ENCODE measurements at regions not wholly inside any gene's neighbourhood (a gene's known extent, or its start where the extent isn't known, plus 50 kb on each side); places are given as distances from the start of the nearest gene placed in this dataset.
"Not testable (repeated sequence)": the region's sequence is repeated elsewhere in the genome, so short reads cannot be mapped to it uniquely, and the experiment has no call there.

DNA sequence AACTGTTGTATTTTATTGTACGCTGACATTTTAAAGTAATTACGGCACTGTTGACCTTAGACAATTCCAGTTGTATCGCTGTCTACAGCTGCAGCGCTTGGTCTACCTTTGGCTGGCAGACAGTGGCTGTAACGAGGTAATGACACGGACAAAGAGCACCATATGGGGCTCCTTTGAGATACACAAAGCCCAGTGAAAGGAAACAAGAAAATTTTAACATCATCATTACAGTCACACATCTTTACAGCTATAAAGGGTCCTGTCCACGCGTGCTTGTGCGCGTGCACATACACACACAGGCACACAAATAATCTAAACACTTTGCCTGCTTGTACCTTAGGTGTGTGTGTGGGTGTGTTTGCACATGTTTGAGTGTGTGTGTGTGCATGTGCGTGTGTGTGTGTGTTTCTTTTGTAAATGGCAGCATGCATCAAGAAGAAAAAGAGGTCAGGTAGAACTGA lies 946.0 kb downstream of the NR2F1-AS1 start:
- no peak overlapping the region for H3K4me3 ChIP-seq (ENCODE audit: low read depth, low read length)
- TF ChIP-seq, protein P1, sequence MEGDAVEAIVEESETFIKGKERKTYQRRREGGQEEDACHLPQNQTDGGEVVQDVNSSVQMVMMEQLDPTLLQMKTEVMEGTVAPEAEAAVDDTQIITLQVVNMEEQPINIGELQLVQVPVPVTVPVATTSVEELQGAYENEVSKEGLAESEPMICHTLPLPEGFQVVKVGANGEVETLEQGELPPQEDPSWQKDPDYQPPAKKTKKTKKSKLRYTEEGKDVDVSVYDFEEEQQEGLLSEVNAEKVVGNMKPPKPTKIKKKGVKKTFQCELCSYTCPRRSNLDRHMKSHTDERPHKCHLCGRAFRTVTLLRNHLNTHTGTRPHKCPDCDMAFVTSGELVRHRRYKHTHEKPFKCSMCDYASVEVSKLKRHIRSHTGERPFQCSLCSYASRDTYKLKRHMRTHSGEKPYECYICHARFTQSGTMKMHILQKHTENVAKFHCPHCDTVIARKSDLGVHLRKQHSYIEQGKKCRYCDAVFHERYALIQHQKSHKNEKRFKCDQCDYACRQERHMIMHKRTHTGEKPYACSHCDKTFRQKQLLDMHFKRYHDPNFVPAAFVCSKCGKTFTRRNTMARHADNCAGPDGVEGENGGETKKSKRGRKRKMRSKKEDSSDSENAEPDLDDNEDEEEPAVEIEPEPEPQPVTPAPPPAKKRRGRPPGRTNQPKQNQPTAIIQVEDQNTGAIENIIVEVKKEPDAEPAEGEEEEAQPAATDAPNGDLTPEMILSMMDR (IDR thresholded peaks at IDR 0.05; ENCODE audit: insufficient read depth, low read depth, low read length), result no peak
- DNase-seq (ENCODE audit: low read depth), result no peak

DNA sequence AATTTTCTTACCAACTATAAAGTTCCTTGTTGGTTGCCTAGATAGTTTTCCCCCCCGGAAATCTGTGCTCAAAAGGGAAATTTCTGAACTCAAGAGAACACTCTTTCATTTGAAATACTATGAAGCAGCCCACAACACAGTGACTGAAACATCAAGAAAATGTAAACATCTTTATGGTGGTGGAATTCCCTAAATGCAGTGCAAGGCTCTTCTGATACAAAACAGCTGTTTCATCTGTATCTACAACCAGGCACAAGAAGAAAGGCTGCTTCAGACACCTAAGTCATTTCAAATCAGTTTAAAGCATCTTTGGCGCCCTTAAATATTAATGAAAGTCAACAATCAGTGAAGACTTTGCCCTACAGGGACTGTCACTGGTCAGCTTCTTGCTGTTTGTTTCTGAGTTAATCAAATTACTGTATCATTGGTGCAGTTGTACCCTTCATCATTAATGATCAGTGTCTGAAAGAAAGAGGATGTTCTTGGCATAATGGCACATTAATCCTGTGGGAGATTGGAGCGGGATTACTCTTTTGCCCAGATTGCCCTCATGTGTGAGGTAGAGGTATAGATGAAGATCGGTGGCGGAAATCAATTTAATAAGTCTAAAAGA lies 947.0 kb downstream of the NR2F1-AS1 start:
- no peak overlapping the region for H3K4me3 ChIP-seq (ENCODE audit: low read depth, low read length)
- TF ChIP-seq, protein P1 (IDR thresholded peaks at IDR 0.05; ENCODE audit: insufficient read depth, low read depth, low read length), result no peak
- peak; percentile 83 for DNase-seq (ENCODE audit: low read depth)

DNA sequence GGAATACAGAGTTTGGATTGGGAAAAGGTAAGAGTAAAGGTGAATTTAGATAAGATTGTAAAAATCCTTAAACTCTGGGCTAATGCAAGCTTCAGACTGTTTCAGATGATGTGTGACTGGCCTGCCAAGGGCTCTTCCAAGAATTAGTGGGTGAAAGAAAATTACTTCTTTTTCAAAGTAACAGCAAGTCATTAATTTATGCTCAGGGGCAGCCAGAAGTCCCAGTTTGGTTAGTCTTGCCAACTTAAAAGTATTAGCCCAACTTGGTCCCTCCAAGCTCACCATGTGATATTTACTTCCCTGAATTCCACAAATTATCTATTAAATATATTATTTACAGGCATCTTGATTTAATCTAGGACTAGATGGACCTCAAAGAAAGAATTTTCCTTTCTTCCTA lies 947.8 kb downstream of the NR2F1-AS1 start:
- TF ChIP-seq, protein P1 (IDR thresholded peaks at IDR 0.05; ENCODE audit: insufficient read depth, low read depth, low read length), result no peak
- no peak for DNase-seq (ENCODE audit: low read depth)
- H3K4me3 ChIP-seq (ENCODE audit: low read depth, low read length), result no peak overlapping the region

DNA sequence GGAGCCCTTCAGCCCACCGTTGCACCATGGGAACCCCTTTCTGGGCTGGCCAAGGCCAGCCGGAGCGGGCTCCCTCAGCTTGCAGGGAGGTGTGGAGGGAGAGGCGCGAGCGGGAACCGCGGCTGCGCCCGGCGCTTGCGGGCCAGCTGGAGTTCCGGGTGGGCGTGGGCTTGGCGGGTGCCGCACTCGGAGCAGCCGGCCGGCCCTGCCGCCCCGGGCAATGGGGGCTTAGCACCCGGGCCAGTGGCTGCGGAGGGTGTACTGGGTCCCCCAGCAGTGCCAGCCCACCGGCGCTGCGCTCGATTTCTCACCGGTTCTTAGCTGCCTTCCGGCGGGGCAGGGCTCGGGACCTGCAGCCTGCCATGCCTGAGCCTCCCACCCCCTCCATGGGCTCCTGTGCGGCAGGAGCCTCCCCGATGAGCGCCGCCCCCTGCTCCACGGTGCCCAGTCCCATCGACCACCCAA lies 949.8 kb downstream of the NR2F1-AS1 start:
- H3K4me3 ChIP-seq (ENCODE audit: low read depth, low read length); DNase-seq (ENCODE audit: low read depth): not testable (repeated sequence)

DNA sequence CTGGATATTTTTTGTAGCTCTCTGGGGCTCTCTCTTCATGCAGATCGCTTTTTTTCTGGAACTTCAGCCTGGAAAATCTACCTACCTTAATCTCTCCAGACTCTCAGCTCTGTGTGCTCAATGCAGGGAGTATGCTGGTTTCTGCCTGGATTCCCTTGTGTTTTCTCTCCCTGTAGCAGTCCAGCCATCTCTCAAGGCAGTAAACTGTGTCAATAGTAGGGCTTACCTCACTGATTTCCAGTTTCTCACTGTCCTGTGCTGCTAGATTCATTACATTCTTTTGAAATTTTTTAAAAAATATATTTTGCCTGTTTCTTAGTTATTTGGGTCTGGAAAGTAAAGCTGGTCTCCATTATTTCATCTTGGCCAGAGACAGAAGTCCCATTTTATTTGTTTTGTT lies 951.4 kb downstream of the NR2F1-AS1 start:
- H3K4me3 ChIP-seq (ENCODE audit: low read depth, low read length), result no peak overlapping the region
- DNase-seq (ENCODE audit: low read depth), result no peak
- TF ChIP-seq, protein P1 (IDR thresholded peaks at IDR 0.05; ENCODE audit: insufficient read depth, low read depth, low read length), result no peak

DNA sequence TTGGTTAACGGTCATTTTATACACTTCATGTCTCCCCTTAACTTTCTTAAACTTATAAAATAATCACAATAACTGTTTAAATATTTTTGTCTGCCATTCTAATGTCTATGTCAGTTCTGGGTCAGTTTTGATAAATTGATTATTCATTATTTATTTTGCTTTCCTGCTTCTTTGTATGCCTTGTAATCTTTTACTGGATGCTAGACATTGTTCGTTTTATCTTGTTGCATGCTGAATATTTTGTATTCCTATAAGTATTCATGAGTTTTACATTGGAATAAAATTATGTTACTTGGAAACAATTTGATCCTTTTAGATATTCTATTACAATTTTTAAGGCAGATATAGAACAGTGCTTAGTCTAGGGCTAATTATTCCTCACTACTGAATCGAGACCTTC lies 952.0 kb downstream of the NR2F1-AS1 start:
- H3K4me3 ChIP-seq (ENCODE audit: low read depth, low read length), result no peak overlapping the region
- DNase-seq (ENCODE audit: low read depth), result no peak
- TF ChIP-seq, protein P1 (IDR thresholded peaks at IDR 0.05; ENCODE audit: insufficient read depth, low read depth, low read length), result no peak

DNA sequence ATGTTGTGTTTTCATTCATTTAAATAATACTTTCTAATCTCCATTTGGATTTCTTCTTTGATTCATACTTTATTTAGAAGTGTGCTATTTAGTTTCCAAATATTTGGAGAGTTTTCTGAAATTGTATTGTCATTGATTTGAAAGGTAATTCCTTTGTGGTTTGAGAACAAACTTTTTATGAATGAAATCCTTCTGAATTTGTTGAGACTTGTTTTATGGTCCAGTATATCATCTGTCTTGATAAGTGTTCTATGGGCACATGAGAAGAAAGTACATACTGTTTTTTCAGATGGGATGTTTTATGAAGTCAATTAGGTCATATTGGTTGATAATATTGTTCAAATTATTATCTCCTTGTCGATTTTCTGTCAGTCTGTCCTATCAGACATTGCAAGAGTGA lies 953.8 kb downstream of the NR2F1-AS1 start:
- DNase-seq (ENCODE audit: low read depth), result no peak
- TF ChIP-seq, protein P1 (IDR thresholded peaks at IDR 0.05; ENCODE audit: insufficient read depth, low read depth, low read length), result no peak
- no peak overlapping the region for H3K4me3 ChIP-seq (ENCODE audit: low read depth, low read length)
